SK-N-SH treated with all-trans-retinoic acid at 6 μM for 48 hours (cell line): ENCODE measurements at regions not wholly inside any gene's neighbourhood (a gene's known extent, or its start where the extent isn't known, plus 50 kb on each side); places are given as distances from the start of the nearest gene placed in this dataset.

ENCODE experiments used
- ARNTL ChIP-seq: fragments of 450-650 bp; formaldehyde crosslinking; IDR thresholded peaks from 2 replicates; pipeline ENCODE4 v1.5.0; 2020; ENCODE audit warnings: low read depth, mild to moderate bottlenecking, moderate library complexity, borderline replicate concordance
- CREB5 ChIP-seq: fragments of 250-450 bp; sonication (Bioruptor Pico); IDR thresholded peaks from 2 replicates; pipeline ENCODE4 v1.5.1; 2020; ENCODE audit warnings: low read depth, mild to moderate bottlenecking, moderate library complexity
- ISL1 ChIP-seq: fragments of 250-450 bp; sonication (Bioruptor Pico); IDR thresholded peaks from 2 replicates; pipeline ENCODE4 v2.1.2; 2022; ENCODE audit warnings: mild to moderate bottlenecking, moderate library complexity
- PPARA ChIP-seq: fragments of 250-450 bp; sonication (Bioruptor Pico); IDR thresholded peaks from 2 replicates; pipeline ENCODE4 v1.5.0; 2020; ENCODE audit warnings: mild to moderate bottlenecking, borderline replicate concordance
- RARB ChIP-seq: fragments of 250-450 bp; sonication (Bioruptor Pico); IDR thresholded peaks from 2 replicates; pipeline ENCODE4 v1.8.0; 2021; ENCODE audit warnings: mild to moderate bottlenecking, moderate library complexity
- SNAI2 ChIP-seq: fragments of 250-450 bp; sonication (Bioruptor Pico); IDR thresholded peaks from 2 replicates; pipeline ENCODE4 v1.5.0; 2020; ENCODE audit warnings: mild to moderate bottlenecking, moderate library complexity
- TCF4 ChIP-seq: fragments of 250-450 bp; sonication (Bioruptor Pico); IDR thresholded peaks from 2 replicates; pipeline ENCODE4 v1.8.0; 2021; ENCODE audit warnings: mild to moderate bottlenecking, moderate library complexity, borderline replicate concordance
- ZC3H10 ChIP-seq: fragments of 250-450 bp; sonication (Bioruptor Pico); IDR thresholded peaks from 2 replicates; pipeline ENCODE4 v1.5.1; 2021; ENCODE audit warnings: mild to moderate bottlenecking, moderate library complexity
- ZFP3 ChIP-seq: fragments of 250-450 bp; sonication (Bioruptor Pico); IDR thresholded peaks from 2 replicates; pipeline ENCODE4 v1.5.0; 2020; ENCODE audit warnings: mild to moderate bottlenecking, moderate library complexity
- TF ChIP-seq, protein P1 (sequence below): fragments of 250-450 bp; sonication (Bioruptor Pico); IDR thresholded peaks from 2 replicates; pipeline ENCODE4 v1.8.0; 2021; ENCODE audit warnings: low read depth, mild to moderate bottlenecking, moderate library complexity, borderline replicate concordance
- TF ChIP-seq, protein P2 (sequence below): fragments of 250-450 bp; sonication (Bioruptor Pico); IDR thresholded peaks from 2 replicates; pipeline ENCODE4 v1.8.0; 2020; ENCODE audit warnings: mild to moderate bottlenecking, moderate library complexity, borderline replicate concordance
- TF ChIP-seq, protein P3 (sequence below): fragments of 250-450 bp; sonication (Bioruptor Pico); IDR thresholded peaks from 2 replicates; pipeline ENCODE4 v1.5.1; 2021; ENCODE audit warnings: mild to moderate bottlenecking, moderate library complexity

DNA sequence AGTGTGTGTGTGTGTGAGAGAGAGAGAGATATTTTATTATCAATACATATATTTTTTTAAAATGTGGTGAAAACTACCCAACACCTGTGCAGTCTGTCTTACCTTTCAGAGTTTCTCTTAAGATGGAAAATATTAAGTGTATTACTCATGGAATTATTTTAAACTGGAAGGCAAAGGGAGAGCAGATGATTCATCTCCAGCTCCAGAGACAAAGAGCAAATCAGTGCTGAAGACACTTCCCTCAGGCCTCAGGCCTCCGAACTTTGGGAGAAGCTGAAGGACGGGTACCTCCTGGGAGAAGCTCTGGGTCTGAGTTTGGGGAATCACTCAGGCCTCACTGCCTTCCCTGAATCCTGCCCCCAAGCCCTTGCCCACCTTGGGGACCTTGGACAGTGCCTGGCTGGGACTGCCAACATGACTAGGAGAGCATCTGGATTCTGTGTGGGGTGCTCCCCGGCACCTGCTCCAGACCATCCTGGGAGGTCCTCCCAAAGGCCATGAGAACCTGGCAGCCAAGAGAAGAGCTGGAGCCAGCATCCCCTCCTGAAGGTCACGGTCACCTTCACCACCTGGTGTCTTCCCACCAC is 170.4 kb upstream of the UBL3 start:
- TF ChIP-seq, protein P1, sequence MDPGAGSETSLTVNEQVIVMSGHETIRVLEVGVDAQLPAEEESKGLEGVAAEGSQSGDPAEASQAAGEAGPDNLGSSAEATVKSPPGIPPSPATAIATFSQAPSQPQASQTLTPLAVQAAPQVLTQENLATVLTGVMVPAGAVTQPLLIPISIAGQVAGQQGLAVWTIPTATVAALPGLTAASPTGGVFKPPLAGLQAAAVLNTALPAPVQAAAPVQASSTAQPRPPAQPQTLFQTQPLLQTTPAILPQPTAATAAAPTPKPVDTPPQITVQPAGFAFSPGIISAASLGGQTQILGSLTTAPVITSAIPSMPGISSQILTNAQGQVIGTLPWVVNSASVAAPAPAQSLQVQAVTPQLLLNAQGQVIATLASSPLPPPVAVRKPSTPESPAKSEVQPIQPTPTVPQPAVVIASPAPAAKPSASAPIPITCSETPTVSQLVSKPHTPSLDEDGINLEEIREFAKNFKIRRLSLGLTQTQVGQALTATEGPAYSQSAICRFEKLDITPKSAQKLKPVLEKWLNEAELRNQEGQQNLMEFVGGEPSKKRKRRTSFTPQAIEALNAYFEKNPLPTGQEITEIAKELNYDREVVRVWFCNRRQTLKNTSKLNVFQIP (CRISPR knock-in tag) = no peak
- TF ChIP-seq, protein P2, sequence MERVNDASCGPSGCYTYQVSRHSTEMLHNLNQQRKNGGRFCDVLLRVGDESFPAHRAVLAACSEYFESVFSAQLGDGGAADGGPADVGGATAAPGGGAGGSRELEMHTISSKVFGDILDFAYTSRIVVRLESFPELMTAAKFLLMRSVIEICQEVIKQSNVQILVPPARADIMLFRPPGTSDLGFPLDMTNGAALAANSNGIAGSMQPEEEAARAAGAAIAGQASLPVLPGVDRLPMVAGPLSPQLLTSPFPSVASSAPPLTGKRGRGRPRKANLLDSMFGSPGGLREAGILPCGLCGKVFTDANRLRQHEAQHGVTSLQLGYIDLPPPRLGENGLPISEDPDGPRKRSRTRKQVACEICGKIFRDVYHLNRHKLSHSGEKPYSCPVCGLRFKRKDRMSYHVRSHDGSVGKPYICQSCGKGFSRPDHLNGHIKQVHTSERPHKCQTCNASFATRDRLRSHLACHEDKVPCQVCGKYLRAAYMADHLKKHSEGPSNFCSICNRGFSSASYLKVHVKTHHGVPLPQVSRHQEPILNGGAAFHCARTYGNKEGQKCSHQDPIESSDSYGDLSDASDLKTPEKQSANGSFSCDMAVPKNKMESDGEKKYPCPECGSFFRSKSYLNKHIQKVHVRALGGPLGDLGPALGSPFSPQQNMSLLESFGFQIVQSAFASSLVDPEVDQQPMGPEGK (CRISPR knock-in tag) = no peak
- TF ChIP-seq SNAI2 (CRISPR knock-in tag) = no peak
- no peak for TF ChIP-seq ISL1
- TF ChIP-seq, protein P3, sequence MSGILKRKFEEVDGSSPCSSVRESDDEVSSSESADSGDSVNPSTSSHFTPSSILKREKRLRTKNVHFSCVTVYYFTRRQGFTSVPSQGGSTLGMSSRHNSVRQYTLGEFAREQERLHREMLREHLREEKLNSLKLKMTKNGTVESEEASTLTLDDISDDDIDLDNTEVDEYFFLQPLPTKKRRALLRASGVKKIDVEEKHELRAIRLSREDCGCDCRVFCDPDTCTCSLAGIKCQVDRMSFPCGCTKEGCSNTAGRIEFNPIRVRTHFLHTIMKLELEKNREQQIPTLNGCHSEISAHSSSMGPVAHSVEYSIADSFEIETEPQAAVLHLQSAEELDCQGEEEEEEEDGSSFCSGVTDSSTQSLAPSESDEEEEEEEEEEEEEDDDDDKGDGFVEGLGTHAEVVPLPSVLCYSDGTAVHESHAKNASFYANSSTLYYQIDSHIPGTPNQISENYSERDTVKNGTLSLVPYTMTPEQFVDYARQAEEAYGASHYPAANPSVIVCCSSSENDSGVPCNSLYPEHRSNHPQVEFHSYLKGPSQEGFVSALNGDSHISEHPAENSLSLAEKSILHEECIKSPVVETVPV = no peak
- TF ChIP-seq CREB5 (CRISPR knock-in tag) = no peak
- TF ChIP-seq PPARA (CRISPR knock-in tag) = no peak
- no peak for TF ChIP-seq ZC3H10 (CRISPR knock-in tag)
- no peak for TF ChIP-seq ARNTL
- no peak for TF ChIP-seq ZFP3 (CRISPR knock-in tag)
- no peak for TF ChIP-seq TCF4 (CRISPR knock-in tag)
- TF ChIP-seq RARB (CRISPR knock-in tag) = no peak
